GM12878 (cell line): ENCODE measurements at regions not wholly inside any gene's neighbourhood (a gene's known extent, or its start where the extent isn't known, plus 50 kb on each side); places are given as distances from the start of the nearest gene placed in this dataset.

ENCODE experiments used
- MYC ChIP-seq: IDR thresholded peaks from 2 replicates; pipeline ENCODE4 v1.6.1; 2011; ENCODE audit warnings: mild to moderate bottlenecking, low read length, moderate library complexity, inconsistent platforms; ENCODE audit not compliant: insufficient read depth, insufficient replicate concordance, insufficient read length, severe bottlenecking
- PKNOX1 ChIP-seq: fragments of 450-650 bp; IDR thresholded peaks from 2 replicates; pipeline ENCODE4 v1.6.1; 2016; ENCODE audit warnings: mild to moderate bottlenecking
- REST ChIP-seq: IDR thresholded peaks from 2 replicates; pipeline ENCODE4 v1.6.1; 2012; ENCODE audit warnings: mild to moderate bottlenecking, low read depth, low read length
- YY1 ChIP-seq: IDR thresholded peaks from 2 replicates; pipeline ENCODE4 v1.6.1; 2011; ENCODE audit warnings: low read depth, mild to moderate bottlenecking, low read length
- ZNF274 ChIP-seq: IDR thresholded peaks from one replicate; pipeline ENCODE4 v1.8.0; 2011; ENCODE audit not compliant: insufficient read length, insufficient read depth

GRCh38 chr5:2280318-2280717, 397.6 kb upstream of the IRX4 start:
- TF ChIP-seq REST (no peak), ZNF274 (no peak), PKNOX1 (no peak), YY1 (no peak), MYC (no peak)
